Trophoblast cell (in vitro differentiated cells and primary cell): ENCODE measurements at regions not wholly inside any gene's neighbourhood (a gene's known extent, or its start where the extent isn't known, plus 50 kb on each side); places are given as distances from the start of the nearest gene placed in this dataset.
A peak's percentile ranks its signal among the peaks of the same experiment; 100 is the strongest.

Source experiments
- DNase-seq, 2 donors: peaks; one replicate each; pipeline ENCODE4 v3.0.0-alpha.2; 2016
- H2AFZ ChIP-seq: 2 replicates; pipeline ENCODE4 v1.6.1; 2013; ENCODE audit warnings: low read length, moderate library complexity, mild to moderate bottlenecking; ENCODE audit not compliant: insufficient read depth, poor library complexity
- H2AK5ac ChIP-seq: 2 replicates; pipeline ENCODE4 v1.6.1; 2013; ENCODE audit warnings: mild to moderate bottlenecking, low read length
- H2BK120ac ChIP-seq: 2 replicates; pipeline ENCODE4 v1.6.1; 2013; ENCODE audit warnings: low read length, mild to moderate bottlenecking, moderate library complexity; ENCODE audit not compliant: insufficient read depth, poor library complexity
- H2BK12ac ChIP-seq: 2 replicates; pipeline ENCODE4 v1.6.1; 2013; ENCODE audit warnings: mild to moderate bottlenecking, low read length, moderate library complexity
- H2BK5ac ChIP-seq: 2 replicates; pipeline ENCODE4 v1.6.1; 2013; ENCODE audit warnings: low read length, low read depth, moderate library complexity, mild to moderate bottlenecking; ENCODE audit not compliant: poor library complexity
- H3K14ac ChIP-seq: 2 replicates; pipeline ENCODE4 v1.6.1; 2013; ENCODE audit warnings: mild to moderate bottlenecking, low read length
- H3K18ac ChIP-seq: 2 replicates; pipeline ENCODE4 v1.6.1; 2013; ENCODE audit warnings: mild to moderate bottlenecking, low read length
- H3K23ac ChIP-seq: 2 replicates; pipeline ENCODE4 v1.6.1; 2013; ENCODE audit warnings: low read length
- H3K27ac ChIP-seq: 2 replicates; pipeline ENCODE4 v1.5.1; 2013; ENCODE audit warnings: low read depth, mild to moderate bottlenecking, inconsistent platforms, low read length, moderate library complexity
- H3K27me3 ChIP-seq: 2 replicates; pipeline ENCODE4 v1.6.1; 2013; ENCODE audit warnings: inconsistent platforms, mild to moderate bottlenecking, low read length, moderate library complexity; ENCODE audit not compliant: insufficient read depth
- H3K36me3 ChIP-seq, 2 experiments: 1 replicate in 1 of 2; 2 replicates in 1 of 2; pipeline ENCODE4 v1.6.1; 2013; ENCODE audit warnings: low read length in 2 of 2, mild to moderate bottlenecking in 2 of 2, moderate library complexity in 1 of 2; ENCODE audit not compliant: insufficient read depth in 2 of 2, control insufficient read depth in 1 of 2
- H3K4ac ChIP-seq: 2 replicates; pipeline ENCODE4 v1.6.1; 2013; ENCODE audit warnings: low read depth, mild to moderate bottlenecking, low read length, moderate library complexity
- H3K4me1 ChIP-seq, 2 experiments: 1 replicate in 1 of 2; 2 replicates in 1 of 2; pipeline ENCODE4 v1.6.1; 2013; ENCODE audit warnings: low read length in 2 of 2, mild to moderate bottlenecking in 2 of 2, moderate library complexity in 1 of 2; ENCODE audit not compliant: insufficient read depth in 2 of 2, control insufficient read depth in 1 of 2
- H3K4me2 ChIP-seq: 2 replicates; pipeline ENCODE4 v1.6.1; 2013; ENCODE audit warnings: inconsistent platforms, mild to moderate bottlenecking, low read length, moderate library complexity
- H3K4me3 ChIP-seq: 2 replicates; pipeline ENCODE4 v1.5.1; 2013; ENCODE audit warnings: mild to moderate bottlenecking, low read depth, low read length, inconsistent platforms
- H3K79me1 ChIP-seq: one replicate; pipeline ENCODE4 v1.6.1; 2013; ENCODE audit warnings: low read length
- H3K79me2 ChIP-seq: 2 replicates; pipeline ENCODE4 v1.6.1; 2013; ENCODE audit warnings: low read length, mild to moderate bottlenecking; ENCODE audit not compliant: control insufficient read depth, insufficient read depth, poor library complexity
- H3K9ac ChIP-seq: 2 replicates; pipeline ENCODE4 v1.6.1; 2013; ENCODE audit warnings: mild to moderate bottlenecking, low read length
- H3K9me3 ChIP-seq: 2 replicates; pipeline ENCODE4 v1.6.1; 2013; ENCODE audit warnings: low read depth, mild to moderate bottlenecking, control low read depth, inconsistent platforms, low read length; ENCODE audit not compliant: insufficient read depth
- H4K12ac ChIP-seq: 2 replicates; pipeline ENCODE4 v1.6.1; 2013; ENCODE audit warnings: low read depth, mild to moderate bottlenecking, low read length, moderate library complexity
- H4K8ac ChIP-seq: 2 replicates; pipeline ENCODE4 v1.6.1; 2013; ENCODE audit warnings: low read depth, mild to moderate bottlenecking, low read length, moderate library complexity
- H4K91ac ChIP-seq: one replicate; pipeline ENCODE4 v1.6.1; 2013; ENCODE audit warnings: low read depth, mild to moderate bottlenecking, low read length, moderate library complexity
- WGBS: extraction: QIAGEN DNeasy Blood & Tissue Kit; methylation state at CpG from one replicate; pipeline ENCODE4 v1.1.7; 2013; ENCODE audit warnings: missing lambda C conversion rate; ENCODE audit not compliant: insufficient read length, insufficient coverage; ENCODE audit errors: extremely low coverage; 5-methylcytosine and 5-hydroxymethylcytosine counted together

DNA sequence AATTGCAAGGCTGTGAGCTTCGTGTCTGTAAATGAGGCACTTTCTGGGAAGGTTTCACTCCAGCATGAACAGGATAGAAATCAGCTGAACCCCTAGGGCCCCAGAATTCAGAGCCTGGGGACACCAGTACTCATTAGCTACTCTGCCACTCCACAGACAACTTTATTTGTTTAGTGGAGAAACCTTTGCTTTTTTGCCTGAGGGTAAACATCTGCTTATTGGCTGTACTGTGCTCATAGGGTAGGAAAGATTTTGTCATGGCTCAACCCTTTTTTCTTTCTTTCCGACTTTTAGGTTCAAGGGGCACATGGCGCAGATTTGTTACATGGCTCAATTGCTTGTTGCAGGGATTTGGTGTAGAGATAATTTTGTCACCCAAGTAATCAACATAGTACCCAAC, 138.4 kb upstream of the BACE2 start:
- H3K27ac ChIP-seq: no peak overlapping the region
- no peaks in the 10 kb centered on the region for H3K27me3 ChIP-seq
- no peak overlapping the region for H3K4ac ChIP-seq
- no peak overlapping the region for H3K4me2 ChIP-seq
- H4K91ac ChIP-seq: no peak overlapping the region
- DNase-seq: peak in 1 of 2 donors; percentile 33
- H3K4me1 ChIP-seq: peaks cover 0 to 2% of the 10 kb centered on the region in 2 experiments
- H3K9me3 ChIP-seq: no peaks in the 10 kb centered on the region
- H3K4me3 ChIP-seq: no peak overlapping the region
- no peak overlapping the region for H2BK5ac ChIP-seq
- no peak overlapping the region for H3K18ac ChIP-seq
- H3K79me2 ChIP-seq: no peaks in the 10 kb centered on the region
- H2AFZ ChIP-seq: no peak overlapping the region
- no peak overlapping the region for H2BK120ac ChIP-seq
- H3K9ac ChIP-seq: no peak overlapping the region
- no peaks in the 10 kb centered on the region for H3K36me3 ChIP-seq
- H4K8ac ChIP-seq: no peak overlapping the region
- WGBS: no CpG with 5 or more reads among the region's 3 CpGs
- no peak overlapping the region for H2AK5ac ChIP-seq
- no peak overlapping the region for H3K14ac ChIP-seq
- H3K79me1 ChIP-seq: no peaks in the 10 kb centered on the region
- H2BK12ac ChIP-seq: no peak overlapping the region
- no peak overlapping the region for H3K23ac ChIP-seq
- H4K12ac ChIP-seq: no peak overlapping the region

DNA sequence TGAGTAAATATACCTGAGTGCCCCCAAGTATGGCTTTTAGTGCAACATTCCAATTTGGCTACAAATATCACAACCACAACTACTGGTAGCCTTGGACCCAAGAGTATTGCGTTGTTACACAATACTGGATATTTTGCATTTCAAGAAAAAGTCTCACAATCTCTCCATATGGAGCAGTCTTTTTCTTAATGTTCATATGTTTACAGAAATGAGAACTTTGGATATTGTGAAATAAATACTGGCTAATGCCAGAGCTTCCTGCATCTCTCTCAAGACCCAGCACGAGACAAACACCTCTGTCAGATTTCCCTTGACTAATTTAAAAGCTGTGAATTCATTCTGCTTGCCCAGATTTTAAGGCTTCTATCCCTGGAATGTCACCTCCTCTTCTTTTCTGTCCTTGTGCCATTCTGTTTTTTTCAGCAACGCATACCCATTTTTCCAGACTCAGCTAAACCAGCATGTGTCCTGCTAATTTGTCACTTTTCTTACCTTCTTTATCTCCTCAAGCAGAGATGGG, 136.2 kb upstream of the BACE2 start:
- WGBS: no CpG with 5 or more reads among the region's 3 CpGs
- Histone ChIP-seq H3K23ac (no peak overlapping the region), H3K27me3 (no peaks in the 10 kb centered on the region), H3K27ac (no peak overlapping the region), H3K79me1 (no peaks in the 10 kb centered on the region), H3K18ac (no peak overlapping the region), H3K4ac (no peak overlapping the region), H2AFZ (no peak overlapping the region), H3K14ac (no peak overlapping the region), H3K4me1 (no peaks in the 10 kb centered on the region), H3K4me3 (no peak overlapping the region), H3K9me3 (no peaks in the 10 kb centered on the region), H3K36me3 (no peaks in the 10 kb centered on the region), H2BK5ac (no peak overlapping the region), H4K91ac (no peak overlapping the region), H4K12ac (no peak overlapping the region), H3K79me2 (no peaks in the 10 kb centered on the region), H3K4me2 (no peak overlapping the region), H3K9ac (no peak overlapping the region), H2AK5ac (no peak overlapping the region), H2BK12ac (no peak overlapping the region), H2BK120ac (no peak overlapping the region), H4K8ac (no peak overlapping the region)
- peak in 1 of 2 donors; percentile 50 for DNase-seq

DNA sequence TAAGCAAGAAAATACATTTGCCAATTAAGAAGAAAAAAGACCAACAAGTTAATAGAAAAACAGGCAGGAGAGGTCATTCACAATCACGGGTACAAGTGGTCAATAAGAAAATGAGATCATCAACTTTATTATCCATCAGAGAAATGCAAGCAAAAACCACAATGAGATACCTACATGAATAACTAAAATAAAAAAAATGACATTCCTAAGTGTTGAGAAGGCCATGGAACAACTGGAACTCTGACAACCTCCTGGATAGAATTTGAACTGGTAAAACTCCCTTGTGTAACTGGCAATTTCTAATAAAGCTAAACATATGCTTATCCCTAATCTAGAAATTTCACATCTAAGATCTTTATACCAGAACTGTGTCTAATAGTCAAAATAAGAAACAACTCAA, 135.4 kb upstream of the BACE2 start:
- H4K8ac ChIP-seq: no peak overlapping the region
- no peak overlapping the region for H3K4ac ChIP-seq
- H3K9ac ChIP-seq: no peak overlapping the region
- H3K36me3 ChIP-seq: no peaks in the 10 kb centered on the region
- H4K91ac ChIP-seq: no peak overlapping the region
- no peak overlapping the region for H3K18ac ChIP-seq
- no peak overlapping the region for H2AFZ ChIP-seq
- H2BK5ac ChIP-seq: no peak overlapping the region
- H2BK12ac ChIP-seq: no peak overlapping the region
- no peaks in the 10 kb centered on the region for H3K9me3 ChIP-seq
- no peaks in the 10 kb centered on the region for H3K79me2 ChIP-seq
- no peak overlapping the region for H4K12ac ChIP-seq
- DNase-seq: peak in 1 of 2 donors; percentile 65
- no peak overlapping the region for H3K14ac ChIP-seq
- H3K27ac ChIP-seq: no peak overlapping the region
- no peak overlapping the region for H3K4me3 ChIP-seq
- H3K23ac ChIP-seq: no peak overlapping the region
- no peaks in the 10 kb centered on the region for H3K4me1 ChIP-seq
- no peak overlapping the region for H2AK5ac ChIP-seq
- no peaks in the 10 kb centered on the region for H3K79me1 ChIP-seq
- no peak overlapping the region for H3K4me2 ChIP-seq
- no peaks in the 10 kb centered on the region for H3K27me3 ChIP-seq
- no CpG with 5 or more reads among the region's 1 CpG for WGBS
- H2BK120ac ChIP-seq: no peak overlapping the region

DNA sequence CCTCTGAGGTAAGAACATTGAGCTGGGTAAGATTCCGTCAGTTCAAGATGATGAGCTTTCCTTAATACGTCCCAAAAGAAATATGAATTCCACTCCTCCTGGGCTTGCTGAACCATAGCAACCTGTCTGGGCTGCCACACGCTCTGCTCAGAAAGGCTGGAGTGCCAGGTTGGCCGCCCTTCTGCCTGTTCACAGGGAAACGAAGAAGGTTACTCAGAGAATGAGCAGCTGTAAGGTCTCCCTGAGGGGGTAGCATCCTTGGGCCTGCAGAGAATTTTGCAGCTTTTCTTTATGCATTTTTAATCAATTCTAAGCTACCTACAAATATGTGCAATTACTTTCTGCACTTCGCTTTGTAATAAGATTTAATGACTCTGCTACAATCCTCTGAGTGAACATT, 130.7 kb upstream of the BACE2 start:
- H3K4me3 ChIP-seq: no peak overlapping the region
- H4K12ac ChIP-seq: no peak overlapping the region
- no peak overlapping the region for H2AFZ ChIP-seq
- H3K23ac ChIP-seq: no peak overlapping the region
- no peak overlapping the region for H3K4me2 ChIP-seq
- no peaks in the 10 kb centered on the region for H3K27me3 ChIP-seq
- DNase-seq: no peak
- no peak overlapping the region for H4K91ac ChIP-seq
- no peaks in the 10 kb centered on the region for H3K79me2 ChIP-seq
- H4K8ac ChIP-seq: no peak overlapping the region
- H2BK12ac ChIP-seq: no peak overlapping the region
- no peak overlapping the region for H2BK5ac ChIP-seq
- no peaks in the 10 kb centered on the region for H3K79me1 ChIP-seq
- no peak overlapping the region for H2AK5ac ChIP-seq
- H3K18ac ChIP-seq: no peak overlapping the region
- H3K14ac ChIP-seq: no peak overlapping the region
- no peak overlapping the region for H3K4ac ChIP-seq
- WGBS: no CpG with 5 or more reads among the region's 6 CpGs
- H3K9ac ChIP-seq: no peak overlapping the region
- H2BK120ac ChIP-seq: no peak overlapping the region
- H3K4me1 ChIP-seq: no peaks in the 10 kb centered on the region
- H3K27ac ChIP-seq: no peak overlapping the region
- no peaks in the 10 kb centered on the region for H3K9me3 ChIP-seq
- H3K36me3 ChIP-seq: no peaks in the 10 kb centered on the region
